SH-SY5Y (cell line): ENCODE measurements at regions not wholly inside any gene's neighbourhood (a gene's known extent, or its start where the extent isn't known, plus 50 kb on each side); places are given as distances from the start of the nearest gene placed in this dataset.

Experiments used
- GATA2 ChIP-seq: IDR thresholded peaks from 2 replicates; pipeline ENCODE4 v1.6.1; 2011; ENCODE audit warnings: mild to moderate bottlenecking, low read depth, low read length
- GATA3 ChIP-seq: IDR thresholded peaks from 2 replicates; pipeline ENCODE4 v1.6.1; 2011; ENCODE audit warnings: low read depth, mild to moderate bottlenecking, low read length, moderate library complexity

DNA sequence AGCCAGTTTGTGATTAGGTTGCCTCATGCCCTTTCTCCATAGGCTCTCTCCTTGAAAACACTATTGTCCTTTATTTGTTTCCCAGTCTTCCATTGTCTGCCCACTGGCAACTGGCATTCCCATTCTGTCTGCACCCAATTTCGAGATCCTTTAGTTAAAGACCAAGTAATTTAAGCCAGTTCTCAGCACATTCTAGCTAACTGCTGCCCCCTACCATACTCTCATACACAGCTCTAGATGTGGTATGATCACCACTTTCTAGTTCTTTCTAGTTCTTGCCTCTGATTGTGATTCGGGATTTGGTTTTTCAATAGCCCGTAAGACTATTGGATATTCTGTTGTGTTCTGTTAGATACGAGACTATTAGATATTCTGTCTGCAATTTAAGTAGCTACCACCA is 135.8 kb upstream of the TRPC5 start:
- no peak for TF ChIP-seq GATA2
- no peak for TF ChIP-seq GATA3
